ENCODE measurements at regions not wholly inside any gene's neighbourhood (a gene's known extent, or its start where the extent isn't known, plus 50 kb on each side); places are given as distances from the start of the nearest gene placed in this dataset.

DNA sequence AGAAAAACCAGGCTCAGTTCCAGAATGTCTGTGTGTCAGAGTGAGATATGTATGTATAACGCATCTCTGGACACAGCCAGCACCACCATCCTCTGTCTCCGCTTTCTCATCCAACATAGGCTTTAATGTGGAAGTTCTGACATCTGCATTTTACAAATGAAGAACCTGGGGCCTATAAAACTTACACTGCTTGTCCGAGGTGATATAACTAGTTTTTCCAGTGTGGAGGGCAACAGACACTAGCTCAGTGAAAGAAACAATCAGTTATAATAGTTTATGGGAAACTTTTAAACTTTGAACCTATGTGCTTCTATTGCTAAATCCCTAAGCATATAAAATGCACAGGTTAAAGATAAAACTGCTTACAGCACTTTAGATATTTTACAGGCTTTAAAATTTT is 208.7 kb downstream of the CRPPA start:
- DNase-seq = no peak

DNA sequence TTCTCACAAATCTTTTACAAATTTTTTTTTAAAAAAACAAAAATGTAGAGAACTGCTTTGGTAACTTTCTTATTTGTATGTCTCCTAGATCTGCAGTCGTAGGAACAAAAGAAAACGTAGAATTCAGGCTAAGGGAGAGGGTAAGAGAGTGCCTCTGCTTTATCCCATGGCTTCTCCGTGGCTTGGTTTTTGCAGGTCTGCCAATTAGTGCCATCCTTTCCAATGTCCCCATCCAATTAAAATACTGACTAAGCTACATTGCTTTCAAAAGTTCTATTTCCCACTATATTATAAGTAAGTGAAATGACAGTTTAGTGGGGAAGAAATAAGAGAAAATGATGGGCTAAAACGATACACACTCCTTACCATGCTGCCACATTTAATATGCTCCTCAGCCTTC is 209.3 kb downstream of the CRPPA start:
- DNase-seq = no peak

DNA sequence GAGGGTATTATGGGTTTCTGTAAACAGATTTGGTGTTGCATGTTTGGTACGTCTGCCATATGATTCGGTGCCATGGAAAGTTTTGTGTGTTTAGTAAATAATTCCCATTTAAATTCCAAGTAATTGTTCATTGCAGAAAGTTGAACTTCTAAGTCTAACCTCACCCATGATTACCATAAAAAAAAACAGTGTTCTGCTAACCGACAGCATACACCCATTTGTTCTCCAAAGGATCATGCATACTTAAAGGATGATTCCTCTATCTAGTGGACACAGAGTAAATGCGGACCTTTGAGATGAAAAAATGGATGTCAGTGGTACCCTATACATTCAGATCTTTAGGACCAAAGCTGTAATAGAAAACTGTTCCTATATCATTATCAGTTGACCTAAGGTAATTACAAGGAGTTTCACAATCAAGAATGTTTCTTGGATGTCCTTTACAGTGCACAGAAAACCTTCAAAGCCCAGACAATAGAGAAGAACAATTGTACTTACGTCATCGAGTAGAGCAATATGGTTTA is 209.9 kb downstream of the CRPPA start:
- DNase-seq = no peak

DNA sequence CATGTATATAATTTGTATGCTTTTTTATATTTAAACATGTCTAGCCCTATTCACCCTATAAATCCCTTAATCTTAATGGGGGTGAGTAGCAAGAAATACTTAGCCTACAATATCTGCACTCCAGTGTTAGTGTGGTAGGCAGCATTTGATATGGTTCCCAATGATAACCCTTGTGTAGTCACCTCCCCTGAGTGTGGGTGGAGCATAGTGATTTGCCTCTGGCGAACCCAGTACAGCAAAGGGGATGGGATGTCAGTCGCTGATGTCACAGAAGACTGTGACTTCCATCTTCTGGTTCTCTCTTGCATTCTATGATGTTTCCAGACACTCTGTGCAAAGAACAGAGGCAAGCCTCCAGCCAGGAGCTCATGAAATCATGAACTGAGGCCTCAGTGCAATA is 211.2 kb downstream of the CRPPA start:
- no peak for DNase-seq

DNA sequence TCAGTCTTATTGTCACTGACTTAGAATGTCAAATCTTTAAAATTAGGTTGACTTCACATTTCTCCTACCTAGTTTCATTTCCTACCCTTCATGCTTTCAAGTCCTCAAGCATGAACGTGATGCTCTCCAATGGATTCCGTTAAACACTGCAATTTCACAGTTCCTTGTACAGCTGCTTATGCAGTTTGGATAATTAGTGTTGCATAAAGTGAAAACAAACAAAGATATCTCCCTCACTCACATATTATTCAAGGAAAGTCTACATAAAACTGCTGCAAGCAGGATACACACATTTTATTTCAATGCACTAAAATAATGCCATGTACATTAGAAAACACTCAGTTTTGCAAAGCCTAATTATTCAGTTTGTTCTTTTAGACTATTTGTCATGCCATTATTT is 214.0 kb downstream of the CRPPA start:
- no peak for DNase-seq

DNA sequence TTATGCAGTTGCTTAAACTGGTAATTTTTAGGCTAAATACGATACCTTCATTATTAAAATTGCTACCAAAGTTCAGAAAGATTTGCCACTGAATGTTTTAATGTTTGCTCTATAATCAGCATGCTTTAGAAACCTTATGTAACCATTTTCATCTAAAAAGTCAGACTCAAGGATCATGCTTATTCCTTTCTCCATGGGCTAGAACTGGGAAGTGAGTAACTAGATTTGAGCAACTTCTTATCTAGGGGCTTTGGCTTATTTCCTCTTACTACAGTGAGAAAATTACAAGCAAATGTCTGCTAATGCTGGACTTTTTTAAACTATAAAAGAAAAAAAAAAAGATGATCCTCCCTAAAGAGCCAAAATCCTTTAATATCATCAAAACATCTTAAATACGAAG is 215.9 kb downstream of the CRPPA start:
- DNase-seq = no peak

DNA sequence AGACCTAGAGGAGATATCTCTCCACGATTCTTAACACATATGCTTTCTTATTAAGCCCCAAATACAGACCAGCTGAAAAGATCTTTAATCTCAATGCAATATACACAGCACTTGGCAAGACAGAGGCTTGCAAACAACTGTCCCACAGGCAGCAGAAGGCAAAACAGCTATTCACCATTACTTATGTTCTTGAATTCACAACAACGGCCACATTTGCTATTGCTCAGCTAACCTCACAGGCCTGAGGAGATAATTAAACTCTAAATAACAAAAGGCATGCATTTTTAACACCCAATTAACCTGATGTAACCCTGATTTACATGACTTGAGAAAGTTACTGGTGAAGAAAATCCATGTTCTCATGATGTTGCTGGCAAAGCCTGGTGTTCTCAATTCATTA is 216.4 kb downstream of the CRPPA start:
- no peak for DNase-seq

DNA sequence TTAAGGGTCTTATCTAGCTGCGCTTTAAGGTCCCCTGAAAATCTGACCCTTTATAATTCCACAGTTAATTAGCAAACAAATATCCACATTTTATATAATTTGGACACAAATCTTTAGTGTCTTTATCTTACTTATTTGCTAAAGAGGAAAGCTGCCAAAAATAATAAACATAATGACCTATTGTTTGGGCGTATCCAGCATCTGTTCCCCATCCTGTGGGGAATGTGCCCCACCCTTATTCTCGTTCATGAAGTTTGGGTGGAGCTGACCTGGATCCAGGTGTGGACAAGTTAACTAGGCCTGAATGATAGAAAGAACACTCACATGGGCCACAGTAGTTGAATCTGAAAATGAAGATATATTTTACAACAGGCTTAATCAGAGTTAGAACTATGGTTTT is 218.3 kb downstream of the CRPPA start:
- DNase-seq = no peak

DNA sequence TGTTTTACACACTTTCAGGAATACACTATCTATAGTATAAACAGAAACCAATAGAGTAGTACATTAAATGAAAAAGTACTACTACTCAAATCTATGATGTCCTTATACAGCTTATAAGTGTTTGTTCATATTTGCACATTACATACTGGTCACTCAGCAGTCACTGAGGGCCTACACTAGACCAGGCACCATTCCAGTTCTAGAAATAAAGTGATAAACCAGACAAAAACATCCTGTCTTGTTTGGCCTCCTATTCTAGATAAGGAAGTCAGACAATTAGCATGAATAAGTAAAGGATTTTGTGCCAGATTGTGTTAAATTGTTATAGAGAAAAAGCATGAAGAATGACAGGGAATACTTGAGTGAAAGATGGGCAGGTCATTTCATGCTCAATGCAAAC is 219.0 kb downstream of the CRPPA start:
- DNase-seq = no peak

DNA sequence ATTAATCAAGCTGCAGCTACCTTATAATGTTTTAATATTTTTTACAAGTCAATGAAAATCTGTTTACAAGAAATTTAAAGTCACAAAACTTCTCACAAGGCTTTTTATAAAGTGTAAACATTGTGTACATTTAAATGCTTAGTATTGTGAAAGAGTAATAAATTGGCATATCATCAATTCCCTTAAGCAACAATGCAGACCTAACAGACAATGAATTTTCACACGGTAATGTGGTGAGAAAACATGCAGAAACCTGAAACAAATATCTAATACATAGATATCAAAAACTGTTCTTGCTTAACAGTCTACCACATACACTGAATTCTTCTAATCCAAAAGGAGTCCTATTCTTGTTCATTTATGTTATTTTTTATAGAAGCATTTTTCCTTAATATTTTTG is 220.7 kb downstream of the CRPPA start:
- no peak for DNase-seq

DNA sequence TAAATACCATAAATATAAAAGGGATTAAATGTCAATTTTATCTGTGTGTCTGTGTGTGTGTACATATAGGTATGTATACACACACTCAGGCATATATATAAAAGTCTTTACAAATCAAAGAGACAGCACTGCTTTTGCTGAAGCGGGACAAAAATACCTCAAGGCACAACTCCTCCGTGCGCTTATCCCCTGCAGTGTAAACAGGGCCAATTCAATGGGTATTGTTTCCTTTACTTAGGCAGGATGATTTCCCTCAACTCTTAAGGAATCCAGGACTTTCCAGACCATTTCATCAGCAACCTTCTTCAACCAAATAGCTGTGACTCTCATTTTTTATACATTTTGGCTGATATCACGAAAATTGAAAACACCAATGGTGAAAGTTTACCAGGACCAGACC is 227.7 kb downstream of the CRPPA start:
- DNase-seq = no peak

DNA sequence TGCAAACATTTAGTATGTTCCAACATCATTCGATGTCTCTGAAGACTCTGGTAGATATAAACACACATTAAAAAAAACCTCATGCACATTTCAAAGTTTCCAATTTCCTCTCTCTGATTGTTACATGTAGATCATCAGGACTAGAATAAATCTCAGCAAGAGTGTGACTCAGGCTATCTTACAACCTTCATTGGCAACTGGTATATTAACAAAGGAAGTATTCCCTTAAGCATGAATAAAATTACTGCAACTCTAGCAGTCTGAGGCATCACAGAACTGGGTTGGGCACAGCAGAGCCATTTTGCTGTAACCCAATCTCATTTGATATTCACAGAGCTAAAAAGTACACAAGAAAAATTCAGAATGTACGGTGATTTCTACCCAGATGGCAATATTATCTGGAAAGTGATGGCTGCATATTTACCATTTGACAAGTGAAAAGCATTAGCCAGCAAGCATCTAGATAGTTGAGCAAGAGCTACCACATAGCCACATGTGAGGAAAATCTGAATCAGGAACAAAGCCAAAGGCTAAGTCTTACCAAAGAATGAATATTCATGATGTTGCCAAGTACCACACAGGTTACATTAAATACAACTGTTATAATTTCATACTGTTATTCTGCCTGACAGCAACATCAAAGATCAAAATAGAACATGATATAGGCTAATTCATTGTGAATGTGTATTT is 232.2 kb downstream of the CRPPA start:
- no peak for DNase-seq

DNA sequence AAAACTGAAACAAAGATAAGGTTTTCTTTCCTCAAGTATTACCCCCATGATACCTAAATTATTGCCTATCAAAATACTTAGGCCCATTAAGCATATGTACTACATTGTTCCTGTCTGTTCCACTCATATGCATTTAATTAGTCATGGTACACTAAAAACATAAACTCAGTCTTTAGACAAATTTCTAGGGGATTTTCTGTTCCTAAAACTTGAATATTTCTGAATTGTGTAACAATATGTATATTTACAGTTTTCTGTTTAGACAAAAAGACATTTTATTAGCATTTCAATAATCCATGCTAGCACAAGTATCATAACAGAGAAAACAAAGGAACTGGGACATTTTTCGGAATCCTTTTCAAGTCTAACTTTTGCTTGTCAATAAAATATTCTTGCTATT is 234.2 kb downstream of the CRPPA start:
- DNase-seq = no peak

DNA sequence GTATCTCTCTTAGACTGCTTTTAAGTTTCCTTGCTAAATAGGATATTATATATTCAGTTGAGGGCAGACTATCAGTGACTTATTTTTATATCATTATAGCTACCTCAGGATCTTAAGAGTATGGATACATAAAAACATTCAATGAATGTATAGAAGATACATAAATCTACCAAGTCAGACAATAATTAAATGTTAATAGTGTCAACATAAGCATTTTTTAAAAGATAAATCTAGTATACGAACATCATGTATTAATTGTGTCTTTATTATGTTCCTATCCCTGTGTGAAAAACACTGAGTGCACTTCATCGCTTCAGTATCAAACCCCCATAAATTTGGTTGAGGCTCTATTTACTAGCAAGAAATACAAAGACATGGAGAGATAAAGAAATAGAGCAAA is 242.8 kb downstream of the CRPPA start:
- no peak for DNase-seq

DNA sequence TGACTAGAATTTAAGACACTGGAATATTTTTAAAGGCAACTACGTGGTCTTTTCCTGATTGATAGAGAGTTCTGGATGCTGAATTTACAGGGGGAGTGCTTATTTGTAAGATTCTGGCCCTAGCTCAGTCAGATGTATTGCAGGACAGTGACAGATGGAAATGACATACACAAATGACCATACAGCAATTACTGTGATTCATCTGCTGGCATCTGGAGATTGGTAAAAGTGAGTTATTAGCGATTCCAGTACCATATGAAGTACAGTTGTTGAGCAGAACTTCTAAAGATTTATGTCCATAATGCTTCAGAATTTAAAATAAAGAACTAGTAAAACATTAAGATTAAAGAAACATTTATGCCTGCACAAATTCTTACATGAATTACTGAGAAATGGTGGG is 243.2 kb downstream of the CRPPA start:
- no peak for DNase-seq

DNA sequence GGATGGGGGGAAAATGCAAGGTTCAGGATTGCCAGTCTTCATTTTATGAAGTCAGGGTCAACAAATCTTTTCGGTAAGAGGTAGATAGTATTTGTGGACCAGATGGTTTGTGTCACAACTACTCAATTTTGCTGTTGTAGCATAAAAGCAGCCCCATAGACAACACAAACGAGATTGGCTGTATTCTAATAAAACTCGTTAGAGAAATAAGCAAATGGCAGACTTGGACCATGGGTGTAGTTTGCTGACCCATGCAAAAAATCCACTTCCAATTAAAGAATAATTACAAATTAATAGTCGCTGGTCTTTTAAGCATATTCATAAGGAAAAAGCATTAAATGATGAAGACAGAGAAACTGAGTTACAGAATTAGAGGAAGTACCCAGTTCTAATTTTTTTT is 247.1 kb downstream of the CRPPA start:
- DNase-seq = no peak

DNA sequence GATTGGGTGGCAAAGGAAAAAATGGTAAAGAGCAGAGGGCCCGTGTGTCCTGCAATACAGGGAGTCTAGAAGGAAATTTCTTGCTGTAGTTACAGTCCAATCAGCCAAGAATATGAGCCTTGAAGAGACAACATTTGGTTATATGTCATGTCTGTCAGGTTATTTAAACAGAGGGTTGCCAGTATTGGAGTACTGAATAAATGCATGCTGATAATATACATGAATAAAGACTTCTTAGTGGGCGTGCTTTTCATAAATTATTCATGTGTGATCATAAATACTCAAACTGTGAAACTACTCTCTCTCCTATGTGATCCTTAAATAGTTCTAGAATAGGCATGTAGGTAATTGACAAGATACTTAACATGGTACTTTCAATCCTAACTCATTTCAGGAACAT is 249.0 kb downstream of the CRPPA start:
- no peak for DNase-seq

DNA sequence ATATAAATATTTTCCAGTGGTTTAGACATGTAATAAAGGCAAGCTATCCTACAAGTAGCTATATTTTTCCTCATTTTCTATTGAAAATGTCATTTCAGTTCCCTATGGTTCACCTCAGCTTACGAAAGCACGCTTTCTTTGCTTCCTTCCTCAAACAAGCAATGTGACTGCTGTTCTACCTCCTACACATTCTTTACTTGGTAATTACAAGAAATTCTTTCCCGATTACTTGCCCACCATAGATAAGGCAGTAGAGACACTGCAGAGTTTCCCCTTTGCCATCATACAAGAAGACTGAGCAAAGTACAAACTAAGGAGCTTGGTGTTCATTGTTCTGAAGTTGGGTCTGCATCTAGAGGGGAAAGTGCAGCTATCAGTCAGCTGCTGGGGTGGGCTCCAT is 249.4 kb downstream of the CRPPA start:
- no peak for DNase-seq

DNA sequence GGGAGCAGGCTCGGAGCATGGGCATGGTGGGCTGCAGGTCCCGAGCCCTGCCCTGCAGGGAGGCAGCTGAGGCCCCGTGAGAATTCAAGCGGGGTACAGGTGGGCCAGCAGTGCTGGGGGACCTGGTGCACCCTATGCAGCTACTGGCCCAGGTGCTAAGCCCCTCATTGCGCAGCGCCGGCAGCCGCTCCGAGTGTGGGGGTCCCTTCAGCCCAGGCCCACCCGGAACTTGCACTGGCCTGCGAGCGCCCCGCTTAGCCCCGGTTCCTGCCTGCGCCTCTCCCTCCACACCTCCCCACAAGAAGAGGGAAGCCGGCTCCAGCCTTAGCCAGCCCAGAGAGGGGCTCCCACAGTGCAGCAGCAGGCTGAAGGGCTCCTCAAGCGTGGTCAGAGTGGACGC is 250.7 kb downstream of the CRPPA start:
- DNase-seq = no peak

DNA sequence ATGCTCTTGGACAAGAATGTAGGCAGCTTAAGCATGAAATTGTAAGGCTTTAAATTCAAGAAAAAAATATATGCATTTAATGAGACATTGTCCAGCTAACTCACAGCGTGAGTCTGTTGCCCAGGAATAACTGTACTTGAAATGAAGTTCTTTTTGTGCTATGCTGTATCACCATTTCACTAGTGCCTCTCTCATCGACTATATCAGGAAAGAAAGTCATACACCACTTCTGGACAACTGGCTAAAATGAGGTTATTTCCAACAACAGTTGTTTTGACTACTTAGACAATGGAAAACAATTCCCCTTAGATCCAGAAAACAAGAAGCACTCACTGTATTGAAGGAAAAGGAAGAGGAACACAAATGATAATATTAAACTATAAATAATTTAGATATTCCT is 251.8 kb downstream of the CRPPA start:
- no peak for DNase-seq

DNA sequence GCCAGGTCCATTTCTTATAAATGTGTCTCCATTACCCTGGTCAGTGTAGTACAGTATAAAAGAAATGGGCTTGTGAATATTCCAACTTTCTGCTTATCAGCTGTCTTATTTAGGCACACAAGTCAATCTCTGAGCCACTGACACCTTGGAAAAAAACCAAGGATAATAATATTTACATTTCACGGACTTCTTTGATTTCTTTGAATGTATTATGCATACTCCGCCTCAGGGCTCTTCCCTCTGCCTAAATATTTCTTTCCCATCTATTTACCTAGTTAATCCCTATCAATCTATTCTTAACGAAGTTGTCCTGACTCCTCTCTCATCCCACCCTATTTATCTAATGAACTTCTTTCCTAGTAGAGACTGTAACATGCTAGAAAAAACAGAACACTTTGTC is 253.8 kb downstream of the CRPPA start:
- DNase-seq = no peak

DNA sequence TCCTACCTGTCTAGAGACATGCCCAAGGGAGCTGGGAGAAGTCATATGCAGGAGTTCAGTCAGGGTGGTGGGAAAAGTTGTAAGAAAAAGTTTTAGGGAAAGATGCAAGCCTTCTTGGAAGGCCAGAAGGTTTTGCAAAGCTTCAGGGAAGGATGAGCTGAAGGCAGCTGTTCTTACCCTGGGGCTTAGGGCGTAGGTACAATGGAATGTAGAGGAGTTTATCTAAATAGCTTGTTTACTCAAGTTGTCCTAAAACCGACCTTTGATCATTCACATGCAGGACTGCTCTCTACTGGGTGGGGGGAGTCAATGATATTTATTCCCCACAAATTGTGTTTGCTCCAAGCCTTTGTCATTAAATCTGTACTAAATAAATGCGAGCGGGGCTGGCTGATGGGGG is 277.0 kb downstream of the CRPPA start:
- DNase-seq = no peak

DNA sequence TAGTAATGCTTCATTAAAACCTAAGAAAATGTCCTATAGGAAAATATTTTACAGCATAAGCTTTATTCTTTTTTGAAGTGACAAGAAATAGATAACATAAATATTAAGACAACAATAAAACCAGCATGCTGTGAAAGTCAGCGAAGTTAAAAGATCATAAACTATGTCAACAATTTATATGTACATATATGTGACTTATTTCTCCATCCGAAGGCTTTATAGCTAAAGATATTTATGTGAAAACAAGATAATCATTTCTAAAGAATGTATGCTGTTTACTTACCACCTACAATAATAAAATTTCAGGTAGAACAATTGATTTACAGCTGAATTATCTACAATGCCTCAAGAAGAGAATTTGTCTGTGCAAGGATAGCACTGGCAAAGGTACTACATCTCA is 283.4 kb downstream of the CRPPA start:
- no peak for DNase-seq

DNA sequence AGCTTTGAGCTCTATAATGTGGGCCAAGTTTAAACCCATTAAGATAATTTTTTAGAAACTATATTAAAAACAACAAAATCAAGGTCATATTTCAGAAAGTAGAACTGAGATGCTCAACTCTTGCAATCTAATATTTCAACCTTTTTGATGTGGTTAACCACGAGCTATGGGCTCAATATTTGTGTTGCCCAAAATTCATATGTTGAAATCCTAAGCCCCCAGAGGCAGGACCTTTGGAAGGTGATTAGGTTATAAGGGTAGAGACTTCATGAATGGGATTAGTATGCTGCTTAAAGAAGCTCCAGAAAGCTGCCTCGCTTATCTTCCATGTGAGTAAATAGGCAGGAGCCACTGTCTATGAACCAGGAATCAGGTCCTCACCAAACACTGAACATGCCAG is 284.4 kb downstream of the CRPPA start:
- DNase-seq = no peak

DNA sequence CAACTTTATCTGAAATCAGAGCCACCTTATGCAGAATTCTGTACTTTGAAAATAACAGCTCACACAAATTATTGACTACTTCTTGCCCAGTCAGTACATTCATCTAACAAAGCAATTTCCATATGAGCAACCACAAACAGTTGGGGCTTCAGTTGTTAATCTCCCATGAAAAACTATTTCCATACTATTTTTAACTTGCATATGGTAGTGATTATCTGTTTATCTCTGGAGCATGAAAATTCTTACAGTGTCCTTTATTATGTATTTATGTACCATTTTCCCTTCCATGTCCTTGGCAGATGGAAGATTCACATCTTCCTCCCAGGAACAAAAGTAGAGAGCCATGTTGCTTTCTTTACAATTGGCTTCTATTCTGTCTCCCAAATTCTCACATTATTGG is 285.7 kb downstream of the CRPPA start:
- DNase-seq = no peak
